Type B pancreatic cell (in vitro differentiated cells): ENCODE measurements at regions not wholly inside any gene's neighbourhood (a gene's known extent, or its start where the extent isn't known, plus 50 kb on each side); places are given as distances from the start of the nearest gene placed in this dataset.

Experiments used
- DNase-seq: peaks from one replicate; pipeline ENCODE4 v3.0.0; 2021; ENCODE audit warnings: mixed read lengths; ENCODE audit not compliant: unreplicated experiment; ENCODE audit errors: extremely low spot score
- H3K27ac Mint-ChIP-seq: 2 replicates; pipeline ENCODE4 v1.8.0; 2021; ENCODE audit warnings: mild to moderate bottlenecking, mixed read lengths
- H3K27me3 Mint-ChIP-seq: 2 replicates; pipeline ENCODE4 v1.8.0; 2021; ENCODE audit warnings: mixed read lengths
- H3K36me3 Mint-ChIP-seq: 2 replicates; pipeline ENCODE4 v1.8.0; 2021; ENCODE audit warnings: mixed read lengths
- H3K4me1 Mint-ChIP-seq: one replicate; pipeline ENCODE4 v1.8.0; 2021; ENCODE audit warnings: mixed read lengths; ENCODE audit not compliant: unreplicated experiment
- H3K4me3 Mint-ChIP-seq: 2 replicates; pipeline ENCODE4 v1.8.0; 2021; ENCODE audit warnings: mild to moderate bottlenecking, mixed read lengths
- H3K9me3 Mint-ChIP-seq: 2 replicates; pipeline ENCODE4 v1.8.0; 2021; ENCODE audit warnings: mixed read lengths
- CTCF ChIP-seq: fragments of 200-600 bp; sonication (generic); conservative IDR thresholded peaks from 2 replicates; pipeline ENCODE4 v1.5.0; 2021; ENCODE audit warnings: antibody characterized with exemption, mild to moderate bottlenecking

- no peak for TF ChIP-seq CTCF
- Mint-ChIP-seq H3K27me3 (peaks cover 9% of the 10 kb centered on the region), H3K36me3 (no peaks in the 10 kb centered on the region), H3K4me1 (peaks cover 3% of the 10 kb centered on the region), H3K4me3 (no peak overlapping the region), H3K27ac (no peak overlapping the region), H3K9me3 (no peaks in the 10 kb centered on the region)
- DNase-seq, result no peak
Measured at GRCh38 chr10:76740514-76740913, 897.1 kb downstream of the KCNMA1 start.

- no peaks in the 10 kb centered on the region for H3K36me3 Mint-ChIP-seq
- TF ChIP-seq CTCF, result no peak
- no peak overlapping the region for H3K4me3 Mint-ChIP-seq
- H3K27me3 Mint-ChIP-seq, result peaks cover 9% of the 10 kb centered on the region
- no peak overlapping the region for H3K27ac Mint-ChIP-seq
- no peak for DNase-seq
- peaks cover 3% of the 10 kb centered on the region for H3K4me1 Mint-ChIP-seq
- no peaks in the 10 kb centered on the region for H3K9me3 Mint-ChIP-seq
Measured at GRCh38 chr10:76738991-76739390, 898.6 kb downstream of the KCNMA1 start.

- DNase-seq, result no peak
- Mint-ChIP-seq H3K27ac (no peak overlapping the region), H3K4me1 (peaks cover 3% of the 10 kb centered on the region), H3K36me3 (no peaks in the 10 kb centered on the region), H3K4me3 (no peak overlapping the region), H3K9me3 (peaks cover 2% of the 10 kb centered on the region), H3K27me3 (peaks cover 18% of the 10 kb centered on the region)
- no peak for TF ChIP-seq CTCF
Measured at GRCh38 chr10:76736815-76737618, 900.6 kb downstream of the KCNMA1 start.

- Mint-ChIP-seq H3K27ac (no peak overlapping the region), H3K9me3 (peaks cover 8% of the 10 kb centered on the region), H3K4me3 (no peak overlapping the region), H3K36me3 (no peaks in the 10 kb centered on the region), H3K27me3 (peaks cover 21% of the 10 kb centered on the region), H3K4me1 (peaks cover 3% of the 10 kb centered on the region)
- no peak for TF ChIP-seq CTCF
- no peak for DNase-seq
Measured at GRCh38 chr10:76736392-76736791, 901.2 kb downstream of the KCNMA1 start.

GRCh38 chr10:76735866-76736265, 901.7 kb downstream of the KCNMA1 start:
- TF ChIP-seq CTCF, result no peak
- Mint-ChIP-seq H3K36me3 (no peaks in the 10 kb centered on the region), H3K4me1 (peaks cover 3% of the 10 kb centered on the region), H3K27ac (no peak overlapping the region), H3K9me3 (peaks cover 10% of the 10 kb centered on the region), H3K27me3 (peaks cover 19% of the 10 kb centered on the region), H3K4me3 (no peak overlapping the region)
- no peak for DNase-seq
